ENCODE measurements at regions not wholly inside any gene's neighbourhood (a gene's known extent, or its start where the extent isn't known, plus 50 kb on each side); places are given as distances from the start of the nearest gene placed in this dataset.
"Not testable (repeated sequence)": the region's sequence is repeated elsewhere in the genome, so short reads cannot be mapped to it uniquely, and the experiment has no call there.

- DNase-seq = no peak
Observed at GRCh38 chr14:38000340-38000739, 207.4 kb upstream of the SSTR1 start.

- no peak for DNase-seq
Observed at GRCh38 chr14:38001501-38001900, 206.2 kb upstream of the SSTR1 start.

GRCh38 chr14:38003746-38004609 lies 203.7 kb upstream of the SSTR1 start:
- DNase-seq = no peak

- DNase-seq = no peak
Observed at GRCh38 chr14:38004610-38004879, 203.2 kb upstream of the SSTR1 start.

GRCh38 chr14:38011156-38011555 lies 196.5 kb upstream of the SSTR1 start:
- not testable (repeated sequence) for DNase-seq

- DNase-seq = no peak
Observed at GRCh38 chr14:38012056-38012455, 195.6 kb upstream of the SSTR1 start.

- no peak for DNase-seq
Observed at GRCh38 chr14:38016497-38016896, 191.2 kb upstream of the SSTR1 start.

- DNase-seq = no peak
Observed at GRCh38 chr14:38021861-38022260, 185.8 kb upstream of the SSTR1 start.

GRCh38 chr14:38022775-38023174 lies 184.9 kb upstream of the SSTR1 start:
- no peak for DNase-seq

GRCh38 chr14:38038171-38038570 lies 169.5 kb upstream of the SSTR1 start:
- no peak for DNase-seq

- DNase-seq = no peak
Observed at GRCh38 chr14:38038986-38039385, 168.7 kb upstream of the SSTR1 start.

- DNase-seq = no peak
Observed at GRCh38 chr14:38039496-38039895, 168.2 kb upstream of the SSTR1 start.

- no peak for DNase-seq
Observed at GRCh38 chr14:38040411-38040810, 167.3 kb upstream of the SSTR1 start.

GRCh38 chr14:38042322-38042721 lies 165.4 kb upstream of the SSTR1 start:
- no peak for DNase-seq

- DNase-seq = no peak
Observed at GRCh38 chr14:38044710-38045109, 163.0 kb upstream of the SSTR1 start.

GRCh38 chr14:38045461-38045860 lies 162.2 kb upstream of the SSTR1 start:
- no peak for DNase-seq

- DNase-seq = no peak
Observed at GRCh38 chr14:38046160-38046559, 161.5 kb upstream of the SSTR1 start.

- DNase-seq = no peak
Observed at GRCh38 chr14:38047195-38047902, 160.4 kb upstream of the SSTR1 start.

GRCh38 chr14:38053666-38054065 lies 154.0 kb upstream of the SSTR1 start:
- DNase-seq = no peak

- DNase-seq = no peak
Observed at GRCh38 chr14:38056270-38056669, 151.4 kb upstream of the SSTR1 start.

GRCh38 chr14:38062223-38062622 lies 145.5 kb upstream of the SSTR1 start:
- DNase-seq = not testable (repeated sequence)

- DNase-seq = no peak
Observed at GRCh38 chr14:38063711-38064320, 143.9 kb upstream of the SSTR1 start.

GRCh38 chr14:38065106-38065762 lies 142.5 kb upstream of the SSTR1 start:
- DNase-seq = peak in 1 of 2 donors; percentile 26

All from stimulated activated CD4-positive, alpha-beta T cell treated with anti-CD3 and anti-CD28 coated beads, Interleukin-2, amount 100 ng/mL, for 48 hours (primary cell).